SU-DHL-6 (cell line): ENCODE measurements at regions not wholly inside any gene's neighbourhood (a gene's known extent, or its start where the extent isn't known, plus 50 kb on each side); places are given as distances from the start of the nearest gene placed in this dataset.
"Not testable (repeated sequence)": the region's sequence is repeated elsewhere in the genome, so short reads cannot be mapped to it uniquely, and the experiment has no call there.

ENCODE experiments used
- H2AFZ ChIP-seq: fragments of 200-600 bp; sonication (generic); 2 replicates; pipeline ENCODE4 v1.6.1; 2014; ENCODE audit warnings: low read depth, mild to moderate bottlenecking, moderate library complexity, mixed read lengths, antibody characterized with exemption, low read length; ENCODE audit not compliant: severe bottlenecking
- H3F3A ChIP-seq: fragments of 200-600 bp; shearing (Covaris generic); 2 replicates; pipeline ENCODE4 v1.6.0; 2016; ENCODE audit warnings: antibody characterized with exemption, mild to moderate bottlenecking; ENCODE audit not compliant: insufficient read depth
- H3K27ac ChIP-seq: fragments of 200-600 bp; sonication (generic); 2 replicates; pipeline ENCODE4 v1.5.1; 2016; ENCODE audit warnings: low read depth, mild to moderate bottlenecking, low read length, moderate library complexity, mixed read lengths
- H3K27me3 ChIP-seq: fragments of 200-600 bp; sonication (generic), shearing (Covaris generic); 2 replicates; pipeline ENCODE4 v1.6.0; 2014; ENCODE audit warnings: mild to moderate bottlenecking, low read length
- H3K36me3 ChIP-seq: fragments of 200-600 bp; sonication (generic); 2 replicates; pipeline ENCODE4 v1.6.1; 2014; ENCODE audit warnings: mild to moderate bottlenecking, low read length, mixed read lengths
- H3K4me2 ChIP-seq: fragments of 300-600, 200-600 bp; shearing (Covaris generic), sonication (generic); 2 replicates; pipeline ENCODE4 v1.6.0; 2014; ENCODE audit warnings: low read length, low read depth, mild to moderate bottlenecking; ENCODE audit not compliant: poor library complexity, severe bottlenecking
- H3K4me3 ChIP-seq: fragments of 200-600 bp; sonication (generic); 2 replicates; pipeline ENCODE4 v1.5.1; 2014; ENCODE audit warnings: antibody characterized with exemption, low read length, mild to moderate bottlenecking, mixed read lengths; ENCODE audit not compliant: insufficient read depth, poor library complexity, severe bottlenecking
- H3K79me2 ChIP-seq: fragments of 200-600 bp; sonication (generic); 2 replicates; pipeline ENCODE4 v1.6.1; 2014; ENCODE audit warnings: mild to moderate bottlenecking, low read length, moderate library complexity; ENCODE audit not compliant: insufficient read depth
- H3K9ac ChIP-seq: fragments of 200-600 bp; sonication (generic); 2 replicates; pipeline ENCODE4 v1.7.0; 2014; ENCODE audit warnings: mild to moderate bottlenecking, low read length
- H3K9me2 ChIP-seq: fragments of 200-600 bp; sonication (generic); replicated peaks from 2 replicates; pipeline ENCODE4 v1.6.1; 2014; ENCODE audit warnings: low read length; ENCODE audit not compliant: insufficient read depth
- H3K9me3 ChIP-seq: fragments of 200-600 bp; sonication (generic); 2 replicates; pipeline ENCODE4 v1.6.1; 2014; ENCODE audit warnings: low read length, mixed read lengths; ENCODE audit not compliant: insufficient read depth
- H4K20me1 ChIP-seq: fragments of 200-600 bp; sonication (generic); 2 replicates; pipeline ENCODE4 v1.6.1; 2014; ENCODE audit warnings: low read depth, mild to moderate bottlenecking, antibody characterized with exemption, low read length, moderate library complexity, mixed read lengths
- CTCF ChIP-seq: fragments of 200-600 bp; sonication (generic); IDR thresholded peaks from one replicate; pipeline ENCODE4 v1.5.1; 2017; ENCODE audit warnings: antibody characterized with exemption, mild to moderate bottlenecking, low read length, moderate library complexity; ENCODE audit not compliant: insufficient read depth, poor library complexity, severe bottlenecking
- EZH2phosphoT487 ChIP-seq: fragments of 200-600 bp; sonication (generic), shearing (Covaris generic); conservative IDR thresholded peaks from 2 replicates; pipeline ENCODE4 v1.6.1; 2018; ENCODE audit warnings: mild to moderate bottlenecking, antibody characterized with exemption, low read length, moderate library complexity, mixed read lengths

GRCh38 chr4:62601737-62602136, 1401.6 kb downstream of the ADGRL3 start:
- Histone ChIP-seq H3K27ac (no peak overlapping the region), H3K4me2 (no peak overlapping the region), H3K27me3 (no peaks in the 10 kb centered on the region), H4K20me1 (no peaks in the 10 kb centered on the region), H3K9ac (no peak overlapping the region), H3K79me2 (no peaks in the 10 kb centered on the region), H3K4me3 (no peak overlapping the region), H2AFZ (no peak overlapping the region), H3F3A (no peaks in the 10 kb centered on the region), H3K9me2 (no peaks in the 10 kb centered on the region), H3K9me3 (no peaks in the 10 kb centered on the region), H3K36me3 (no peaks in the 10 kb centered on the region)
- TF ChIP-seq EZH2phosphoT487 = no peak
- TF ChIP-seq CTCF = no peak

GRCh38 chr4:62595265-62595664, 1395.1 kb downstream of the ADGRL3 start:
- H3K36me3 ChIP-seq, H3K9me3 ChIP-seq, H3K4me3 ChIP-seq, H3K79me2 ChIP-seq, H2AFZ ChIP-seq, H3K9ac ChIP-seq, H3K4me2 ChIP-seq, H3K9me2 ChIP-seq, H3K27me3 ChIP-seq, H3K27ac ChIP-seq, H4K20me1 ChIP-seq, H3F3A ChIP-seq: not testable (repeated sequence)

- no peak overlapping the region for H3K9ac ChIP-seq
- no peak overlapping the region for H2AFZ ChIP-seq
- no peaks in the 10 kb centered on the region for H3K9me3 ChIP-seq
- H3K4me2 ChIP-seq = no peak overlapping the region
- H3K4me3 ChIP-seq = no peak overlapping the region
- no peaks in the 10 kb centered on the region for H3K27me3 ChIP-seq
- no peak overlapping the region for H3K27ac ChIP-seq
- TF ChIP-seq CTCF = no peak
- TF ChIP-seq EZH2phosphoT487 = no peak
- no peaks in the 10 kb centered on the region for H3K79me2 ChIP-seq
- H4K20me1 ChIP-seq = no peaks in the 10 kb centered on the region
- H3K9me2 ChIP-seq = no peaks in the 10 kb centered on the region
- H3K36me3 ChIP-seq = no peaks in the 10 kb centered on the region
- no peaks in the 10 kb centered on the region for H3F3A ChIP-seq
Observed at GRCh38 chr4:62591756-62592155, 1391.6 kb downstream of the ADGRL3 start.

GRCh38 chr4:62588671-62589070, 1388.5 kb downstream of the ADGRL3 start:
- Histone ChIP-seq H3K9me2 (no peaks in the 10 kb centered on the region), H3F3A (no peaks in the 10 kb centered on the region), H3K4me2 (no peak overlapping the region), H3K9me3 (no peaks in the 10 kb centered on the region), H2AFZ (no peak overlapping the region), H3K9ac (no peak overlapping the region), H3K27ac (no peak overlapping the region), H3K27me3 (no peaks in the 10 kb centered on the region), H3K36me3 (no peaks in the 10 kb centered on the region), H3K79me2 (no peaks in the 10 kb centered on the region), H3K4me3 (no peak overlapping the region), H4K20me1 (no peaks in the 10 kb centered on the region)
- no peak for TF ChIP-seq EZH2phosphoT487
- no peak for TF ChIP-seq CTCF
